ENCODE measurements at regions not wholly inside any gene's neighbourhood (a gene's known extent, or its start where the extent isn't known, plus 50 kb on each side); places are given as distances from the start of the nearest gene placed in this dataset.
"Not testable (repeated sequence)": the region's sequence is repeated elsewhere in the genome, so short reads cannot be mapped to it uniquely, and the experiment has no call there.

DNA sequence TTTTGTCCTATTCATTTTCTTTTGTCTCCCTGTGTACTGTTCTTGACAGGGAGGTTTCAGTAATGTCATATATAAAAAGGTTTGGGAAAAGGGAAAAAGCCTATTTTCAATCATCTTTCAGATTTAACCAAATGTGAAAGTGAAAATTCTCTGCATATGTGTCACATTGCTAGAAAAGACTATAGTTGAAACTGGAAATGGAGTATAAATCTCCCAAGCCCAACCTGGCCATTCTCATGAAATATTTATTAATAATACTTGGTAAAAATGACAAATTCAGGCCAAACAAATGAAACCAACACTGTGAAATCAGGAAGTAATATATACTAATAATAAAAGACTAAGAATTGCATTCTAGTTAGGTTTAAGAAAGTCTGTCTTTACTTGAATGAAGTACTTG is 1129.2 kb downstream of the SLC16A7 start:
- TF ChIP-seq JUND (IDR thresholded peaks at IDR 0.05; ENCODE audit: low read depth) = no peak
- in situ Hi-C loops (cut with HindIII; ENCODE audit: low pct_unique_long_range_greater_than_20kb, low sequenced_read_pairs) = no loop called here
- DNase-seq (ENCODE audit: low read depth in 1 of 2, low spot score in 1 of 2) = no peak

- DNase-seq (ENCODE audit: low read depth in 1 of 2, low spot score in 1 of 2) = no peak
- TF ChIP-seq JUND (IDR thresholded peaks at IDR 0.05; ENCODE audit: low read depth) = no peak
- in situ Hi-C loops (cut with HindIII; ENCODE audit: low pct_unique_long_range_greater_than_20kb, low sequenced_read_pairs) = no loop called here
These were observed 1156.8 kb downstream of the SLC16A7 start for GRCh38 chr12:60752589-60752988.

DNA sequence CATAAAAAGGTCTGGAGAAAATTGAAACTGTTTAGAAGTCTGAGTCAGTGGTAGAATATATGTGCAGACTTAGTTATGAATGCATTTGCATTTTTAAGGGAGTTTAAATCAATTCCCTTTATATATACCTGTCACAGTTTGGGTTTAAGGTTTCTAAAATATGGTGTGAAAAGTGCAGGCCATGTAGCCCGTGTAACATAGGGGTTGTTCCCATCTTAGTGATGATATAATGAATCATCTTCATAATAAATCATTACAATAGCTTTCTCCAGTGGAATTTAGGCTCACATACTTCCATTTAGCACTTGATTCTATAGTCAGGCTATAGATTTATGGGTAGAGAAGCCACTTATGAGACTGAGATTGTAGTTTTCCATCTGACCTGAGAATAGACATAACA is 1162.4 kb downstream of the SLC16A7 start:
- TF ChIP-seq JUND (IDR thresholded peaks at IDR 0.05; ENCODE audit: low read depth) = no peak
- in situ Hi-C loops (cut with HindIII; ENCODE audit: low pct_unique_long_range_greater_than_20kb, low sequenced_read_pairs) = no loop called here
- DNase-seq (ENCODE audit: low read depth in 1 of 2, low spot score in 1 of 2) = no peak

- no peak for TF ChIP-seq JUND (IDR thresholded peaks at IDR 0.05; ENCODE audit: low read depth)
- no peak for DNase-seq (ENCODE audit: low read depth in 1 of 2, low spot score in 1 of 2)
These were observed 1165.1 kb downstream of the SLC16A7 start for GRCh38 chr12:60760965-60761364.

DNA sequence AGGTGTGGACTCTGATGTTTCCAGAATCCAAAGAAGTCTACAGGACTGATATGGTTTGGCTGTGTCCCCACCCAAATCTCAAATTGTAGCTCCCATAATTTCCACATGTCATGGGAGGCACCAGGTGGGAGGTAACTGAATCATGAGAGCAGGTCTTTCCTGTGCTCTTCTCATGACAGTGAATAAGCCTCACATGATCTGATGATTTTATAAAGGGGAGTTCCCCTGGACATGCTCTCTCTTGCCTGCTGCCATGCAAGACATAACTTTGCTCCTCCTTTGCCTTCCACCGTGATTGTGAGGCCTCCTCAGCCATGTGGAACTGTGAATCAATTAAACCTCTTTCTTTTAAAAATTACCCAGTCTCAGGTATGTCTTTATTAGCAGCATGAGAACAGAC is 1205.3 kb downstream of the SLC16A7 start:
- not testable (repeated sequence) for DNase-seq (ENCODE audit: low read depth in 1 of 2, low spot score in 1 of 2)

More at GRCh38 chr12:60760965-60761364, 1165.1 kb downstream of the SLC16A7 start:
- in situ Hi-C loops (cut with HindIII; ENCODE audit: low pct_unique_long_range_greater_than_20kb, low sequenced_read_pairs) = no loop called here

GRCh38 chr12:60803147-60803546 is 1207.3 kb downstream of the SLC16A7 start:
- in situ Hi-C loops (cut with HindIII; ENCODE audit: low pct_unique_long_range_greater_than_20kb, low sequenced_read_pairs) = no loop called here
- TF ChIP-seq JUND (IDR thresholded peaks at IDR 0.05; ENCODE audit: low read depth) = no peak
- DNase-seq (ENCODE audit: low read depth in 1 of 2, low spot score in 1 of 2) = no peak

More for the DNA sequence above, 1205.3 kb downstream of the SLC16A7 start:
- in situ Hi-C loops (cut with HindIII; ENCODE audit: low pct_unique_long_range_greater_than_20kb, low sequenced_read_pairs) = not testable (repeated sequence)

- in situ Hi-C loops (cut with HindIII; ENCODE audit: low pct_unique_long_range_greater_than_20kb, low sequenced_read_pairs) = no loop called here
- DNase-seq (ENCODE audit: low read depth in 1 of 2, low spot score in 1 of 2) = peak in 1 of 2 experiments; percentile 9
- TF ChIP-seq JUND (IDR thresholded peaks at IDR 0.05; ENCODE audit: low read depth) = no peak
These were observed 1209.5 kb downstream of the SLC16A7 start for GRCh38 chr12:60805364-60805763.

- in situ Hi-C loops (cut with HindIII; ENCODE audit: low pct_unique_long_range_greater_than_20kb, low sequenced_read_pairs) = no loop called here
- no peak for DNase-seq (ENCODE audit: low read depth in 1 of 2, low spot score in 1 of 2)
- TF ChIP-seq JUND (IDR thresholded peaks at IDR 0.05; ENCODE audit: low read depth) = no peak
These were observed 1224.0 kb downstream of the SLC16A7 start for GRCh38 chr12:60819794-60820193.

DNA sequence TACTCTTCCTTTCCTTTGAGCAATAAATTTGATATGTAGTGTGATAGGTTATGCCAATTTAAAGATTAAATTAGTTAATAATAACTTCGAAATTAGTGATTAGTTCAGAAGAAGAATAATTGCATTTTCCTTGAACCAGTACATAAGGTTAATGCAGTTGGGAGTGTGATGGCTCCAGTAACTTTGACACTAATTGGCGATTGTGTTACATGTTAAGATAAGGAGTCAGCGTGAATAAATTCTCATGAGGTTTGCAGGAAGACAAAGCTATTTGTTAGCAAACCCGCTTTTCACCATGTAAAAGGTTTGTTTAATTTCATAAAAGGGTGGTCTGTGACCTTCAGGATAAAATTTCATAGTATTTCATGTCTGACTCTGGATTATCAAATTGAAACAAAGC is 1226.8 kb downstream of the SLC16A7 start:
- DNase-seq (ENCODE audit: low read depth in 1 of 2, low spot score in 1 of 2) = no peak

GRCh38 chr12:60830381-60830780 is 1234.6 kb downstream of the SLC16A7 start:
- DNase-seq (ENCODE audit: low read depth in 1 of 2, low spot score in 1 of 2) = no peak
- TF ChIP-seq JUND (IDR thresholded peaks at IDR 0.05; ENCODE audit: low read depth) = no peak
- in situ Hi-C loops (cut with HindIII; ENCODE audit: low pct_unique_long_range_greater_than_20kb, low sequenced_read_pairs) = no loop called here

More for the DNA sequence above, 1226.8 kb downstream of the SLC16A7 start:
- in situ Hi-C loops (cut with HindIII; ENCODE audit: low pct_unique_long_range_greater_than_20kb, low sequenced_read_pairs) = no loop called here
- TF ChIP-seq JUND (IDR thresholded peaks at IDR 0.05; ENCODE audit: low read depth) = no peak

GRCh38 chr12:60832290-60832689 is 1236.5 kb downstream of the SLC16A7 start:
- no peak for TF ChIP-seq JUND (IDR thresholded peaks at IDR 0.05; ENCODE audit: low read depth)
- in situ Hi-C loops (cut with HindIII; ENCODE audit: low pct_unique_long_range_greater_than_20kb, low sequenced_read_pairs) = no loop called here
- DNase-seq (ENCODE audit: low read depth in 1 of 2, low spot score in 1 of 2) = no peak

DNA sequence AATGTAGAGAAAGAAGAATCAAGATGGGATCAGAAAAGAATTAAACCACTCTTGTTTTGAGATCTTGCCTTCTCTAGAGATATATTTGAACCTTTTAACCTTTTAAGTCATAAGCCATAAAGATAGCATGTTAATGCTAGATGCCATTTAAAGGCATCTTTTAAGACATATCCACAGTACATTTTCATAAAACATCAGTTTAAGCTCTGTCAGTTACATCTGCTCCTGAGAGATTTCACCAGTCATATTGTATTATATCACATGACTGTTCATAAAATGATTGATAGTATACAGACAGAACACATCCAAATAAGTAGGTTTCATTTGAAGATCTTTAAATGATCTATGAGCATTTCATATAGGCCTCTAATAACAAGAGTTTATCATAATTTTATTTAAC is 1238.5 kb downstream of the SLC16A7 start:
- DNase-seq (ENCODE audit: low read depth in 1 of 2, low spot score in 1 of 2) = no peak
- TF ChIP-seq JUND (IDR thresholded peaks at IDR 0.05; ENCODE audit: low read depth) = no peak
- in situ Hi-C loops (cut with HindIII; ENCODE audit: low pct_unique_long_range_greater_than_20kb, low sequenced_read_pairs) = no loop called here

DNA sequence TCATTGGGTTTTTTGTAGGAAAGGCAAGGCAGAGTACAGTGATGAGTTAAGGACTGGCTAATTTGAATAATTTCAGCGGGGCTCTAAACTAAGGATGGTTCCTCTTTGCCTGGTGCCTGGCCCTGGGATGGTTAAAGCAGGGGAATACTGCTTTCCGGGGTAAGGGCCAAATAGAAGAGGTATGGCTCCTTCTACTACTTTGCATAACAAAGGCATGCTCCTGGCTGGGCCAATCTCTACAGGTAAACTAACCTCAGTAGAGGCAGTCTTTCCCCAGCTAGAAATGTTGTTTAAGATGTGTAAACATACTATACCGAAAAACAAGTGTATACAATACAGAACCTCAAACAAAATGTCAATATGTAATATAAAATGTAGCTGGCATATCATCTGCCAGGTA is 1239.0 kb downstream of the SLC16A7 start:
- no peak for DNase-seq (ENCODE audit: low read depth in 1 of 2, low spot score in 1 of 2)
- in situ Hi-C loops (cut with HindIII; ENCODE audit: low pct_unique_long_range_greater_than_20kb, low sequenced_read_pairs) = no loop called here
- no peak for TF ChIP-seq JUND (IDR thresholded peaks at IDR 0.05; ENCODE audit: low read depth)

GRCh38 chr12:60836651-60837050 is 1240.8 kb downstream of the SLC16A7 start:
- in situ Hi-C loops (cut with HindIII; ENCODE audit: low pct_unique_long_range_greater_than_20kb, low sequenced_read_pairs) = no loop called here
- DNase-seq (ENCODE audit: low read depth in 1 of 2, low spot score in 1 of 2) = no peak
- no peak for TF ChIP-seq JUND (IDR thresholded peaks at IDR 0.05; ENCODE audit: low read depth)
